GM18873 (cell line): ENCODE measurements at regions not wholly inside any gene's neighbourhood (a gene's known extent, or its start where the extent isn't known, plus 50 kb on each side); places are given as distances from the start of the nearest gene placed in this dataset.
"Not testable (repeated sequence)": the region's sequence is repeated elsewhere in the genome, so short reads cannot be mapped to it uniquely, and the experiment has no call there.

Source experiments
- ATAC-seq: cut with Tn5 transposase; IDR thresholded peaks from one replicate; pipeline ENCODE4 v1.9.1; 2021; ENCODE audit warnings: mild to moderate bottlenecking, moderate library complexity, moderate number of reproducible peaks; ENCODE audit not compliant: unreplicated experiment, low FRiP score

GRCh38 chr4:128461291-128462102, 173.9 kb upstream of the PGRMC2 start:
- ATAC-seq: no peak

- no peak for ATAC-seq
Measured at GRCh38 chr4:128459547-128459946, 171.9 kb upstream of the PGRMC2 start.

- no peak for ATAC-seq
Measured at GRCh38 chr4:128458816-128459215, 171.2 kb upstream of the PGRMC2 start.

- ATAC-seq: no peak
Measured at GRCh38 chr4:128457726-128458125, 170.1 kb upstream of the PGRMC2 start.

GRCh38 chr4:128456171-128456570, 168.6 kb upstream of the PGRMC2 start:
- ATAC-seq: no peak

- ATAC-seq: no peak
Measured at GRCh38 chr4:128455480-128455879, 167.9 kb upstream of the PGRMC2 start.

GRCh38 chr4:128454881-128455280, 167.3 kb upstream of the PGRMC2 start:
- ATAC-seq: no peak

- ATAC-seq: peak; percentile 98
Measured at GRCh38 chr4:128454281-128454871, 166.8 kb upstream of the PGRMC2 start.

GRCh38 chr4:128452415-128452814, 164.8 kb upstream of the PGRMC2 start:
- ATAC-seq: no peak

GRCh38 chr4:128451270-128451905, 163.8 kb upstream of the PGRMC2 start:
- no peak for ATAC-seq

GRCh38 chr4:128450326-128451120, 162.9 kb upstream of the PGRMC2 start:
- ATAC-seq: no peak

GRCh38 chr4:128449251-128449650, 161.6 kb upstream of the PGRMC2 start:
- no peak for ATAC-seq

- no peak for ATAC-seq
Measured at GRCh38 chr4:128444544-128445302, 157.1 kb upstream of the PGRMC2 start.

GRCh38 chr4:128440923-128441322, 153.3 kb upstream of the PGRMC2 start:
- ATAC-seq: no peak

- not testable (repeated sequence) for ATAC-seq
Measured at GRCh38 chr4:128437023-128437422, 149.4 kb upstream of the PGRMC2 start.

GRCh38 chr4:128429023-128429613, 141.5 kb upstream of the PGRMC2 start:
- not testable (repeated sequence) for ATAC-seq

- ATAC-seq: no peak
Measured at GRCh38 chr4:128428397-128428796, 140.8 kb upstream of the PGRMC2 start.

- no peak for ATAC-seq
Measured at GRCh38 chr4:128427832-128428366, 140.3 kb upstream of the PGRMC2 start.
